GM21381 (cell line): ENCODE measurements at regions not wholly inside any gene's neighbourhood (a gene's known extent, or its start where the extent isn't known, plus 50 kb on each side); places are given as distances from the start of the nearest gene placed in this dataset.

ENCODE experiments used
- ATAC-seq: cut with Tn5 transposase; IDR thresholded peaks from one replicate; pipeline ENCODE4 v1.9.1; 2021; ENCODE audit warnings: mild to moderate bottlenecking, moderate library complexity; ENCODE audit not compliant: unreplicated experiment

DNA sequence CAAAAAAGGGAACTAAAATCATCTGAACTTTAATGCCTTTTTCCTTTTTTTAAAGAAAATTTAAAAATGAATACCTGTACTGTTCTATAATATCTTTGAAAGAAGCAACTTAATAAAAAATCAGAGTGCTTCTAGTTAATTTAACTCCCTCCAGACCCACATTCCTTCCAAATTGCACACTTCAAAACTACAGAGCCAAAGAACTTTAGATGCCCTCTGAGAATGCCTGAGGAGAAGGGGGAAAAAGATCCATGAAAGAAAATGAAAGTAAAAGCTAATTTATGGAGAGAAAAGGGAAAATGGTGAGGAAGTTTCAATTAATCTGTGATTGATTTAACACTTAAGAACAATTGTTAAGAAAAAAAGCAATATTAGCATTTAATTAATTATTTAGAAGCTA, 1141.6 kb downstream of the IGSF11 start:
- no peak for ATAC-seq

DNA sequence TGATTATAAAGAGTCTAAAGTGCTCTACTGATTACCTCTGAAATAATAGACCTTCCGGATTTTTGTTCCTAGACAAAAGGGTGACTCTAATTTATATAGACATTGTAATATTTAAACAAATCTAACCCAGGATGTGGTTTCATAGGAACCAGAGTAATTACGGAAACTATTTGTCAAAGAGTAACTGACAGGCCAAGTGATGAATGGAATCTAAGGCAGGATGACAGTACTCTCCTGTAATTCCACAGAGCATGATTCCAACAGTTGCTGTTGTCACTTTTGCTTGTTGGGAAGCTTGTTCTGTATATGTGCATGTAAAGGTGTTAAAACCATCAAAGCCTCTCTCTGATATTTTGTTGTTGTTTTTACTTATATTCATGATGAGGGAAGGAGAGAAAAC, 1141.0 kb downstream of the IGSF11 start:
- ATAC-seq = no peak

DNA sequence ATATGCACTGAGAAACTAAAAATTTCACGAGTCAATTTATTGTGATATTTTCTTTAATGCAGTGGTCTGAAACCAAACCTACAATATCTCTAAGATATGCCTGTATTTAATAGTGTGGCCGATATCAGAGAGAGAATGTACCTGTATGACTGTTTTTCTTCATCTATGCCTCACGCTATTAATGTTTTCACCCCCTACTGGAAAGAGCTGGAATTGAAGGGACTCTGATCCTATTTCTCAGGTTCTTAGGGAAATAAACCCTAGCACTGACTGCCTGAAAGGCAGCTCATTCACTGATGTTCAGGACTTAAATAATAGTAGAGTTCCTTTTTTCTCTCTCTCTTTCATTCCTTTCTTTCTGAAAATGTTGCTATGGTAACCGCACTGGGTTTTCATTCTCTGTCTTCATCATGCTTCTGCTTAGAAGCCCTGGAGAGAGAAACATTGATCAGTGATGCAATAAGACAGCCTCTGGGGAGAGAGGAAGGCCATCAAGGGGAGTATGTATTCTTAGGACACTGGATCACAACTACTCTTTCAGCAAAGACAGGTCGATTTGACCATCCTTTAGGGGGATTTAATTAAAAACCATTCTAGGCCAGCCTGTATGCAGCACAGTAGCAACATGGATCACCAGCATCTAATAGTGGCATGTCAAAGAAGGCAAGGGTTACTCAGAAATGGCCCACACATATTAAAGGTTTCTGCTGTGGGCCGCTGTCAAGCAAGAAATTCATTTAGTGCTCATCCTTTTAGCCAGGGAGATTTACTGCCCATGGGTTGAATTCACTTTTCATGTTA, 1135.7 kb downstream of the IGSF11 start:
- ATAC-seq = no peak

GRCh38 chr3:117903226-117903625, 1131.4 kb downstream of the IGSF11 start:
- ATAC-seq = no peak

DNA sequence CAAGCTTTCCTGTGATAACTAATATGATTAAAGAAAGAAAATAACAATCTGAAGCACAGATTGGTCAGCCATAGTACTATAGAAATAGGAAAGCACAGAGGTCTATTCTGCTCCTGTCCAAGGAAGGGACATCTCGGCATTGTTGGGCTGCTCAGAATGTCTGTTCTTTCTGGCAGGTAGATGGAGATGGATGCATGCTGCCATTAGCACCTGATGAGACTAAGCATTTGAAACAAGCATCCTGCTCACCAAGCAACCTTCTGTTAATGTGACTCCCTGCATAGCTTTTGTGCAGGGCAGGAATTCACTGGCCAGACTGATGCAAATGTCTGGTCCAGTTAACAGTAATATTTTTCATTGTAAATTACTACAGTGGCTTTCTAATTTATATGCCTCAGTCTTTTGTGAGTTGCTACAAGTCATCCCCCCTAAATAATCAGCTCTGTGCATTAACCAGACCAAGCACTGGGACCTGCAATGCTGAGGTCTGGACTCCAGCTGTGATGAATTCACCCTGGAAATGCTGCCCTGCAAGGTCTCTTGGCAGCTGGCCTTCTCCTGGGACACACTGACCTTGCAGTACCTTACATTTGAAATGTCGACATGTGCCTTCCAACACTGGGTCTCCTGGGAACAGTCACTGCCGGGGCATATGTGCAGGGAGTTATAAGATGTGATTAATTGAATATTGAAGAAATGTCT, 1123.7 kb downstream of the IGSF11 start:
- no peak for ATAC-seq

- ATAC-seq = no peak
Measured at GRCh38 chr3:117912352-117912751, 1122.3 kb downstream of the IGSF11 start.

DNA sequence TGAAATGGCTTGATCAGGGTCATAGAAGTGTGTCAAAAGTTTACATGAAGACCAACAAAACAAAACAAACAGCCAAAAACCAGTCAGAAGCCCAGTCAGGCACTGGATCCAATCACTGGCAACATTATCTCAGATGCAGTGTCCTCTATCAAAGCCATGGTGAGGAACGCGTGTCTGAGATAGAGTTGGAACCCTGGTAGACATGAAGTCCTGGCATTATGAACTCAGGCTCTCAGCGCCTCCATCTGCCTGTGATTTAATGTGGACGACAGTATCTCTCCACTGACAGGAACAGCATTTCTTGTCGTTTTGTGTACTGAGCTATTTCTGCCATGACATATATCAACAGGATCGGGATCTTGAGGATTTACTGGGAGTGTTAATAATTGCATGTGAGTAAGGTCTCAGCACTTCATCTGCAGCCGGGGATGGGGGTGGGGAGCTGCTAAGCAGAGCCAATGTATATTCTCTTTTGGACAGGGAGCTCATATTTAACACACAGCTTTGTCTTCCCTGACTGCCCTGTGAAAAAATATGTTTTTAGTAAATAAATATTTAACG, 1120.0 kb downstream of the IGSF11 start:
- ATAC-seq = no peak

GRCh38 chr3:117916839-117917238, 1117.8 kb downstream of the IGSF11 start:
- ATAC-seq = no peak

DNA sequence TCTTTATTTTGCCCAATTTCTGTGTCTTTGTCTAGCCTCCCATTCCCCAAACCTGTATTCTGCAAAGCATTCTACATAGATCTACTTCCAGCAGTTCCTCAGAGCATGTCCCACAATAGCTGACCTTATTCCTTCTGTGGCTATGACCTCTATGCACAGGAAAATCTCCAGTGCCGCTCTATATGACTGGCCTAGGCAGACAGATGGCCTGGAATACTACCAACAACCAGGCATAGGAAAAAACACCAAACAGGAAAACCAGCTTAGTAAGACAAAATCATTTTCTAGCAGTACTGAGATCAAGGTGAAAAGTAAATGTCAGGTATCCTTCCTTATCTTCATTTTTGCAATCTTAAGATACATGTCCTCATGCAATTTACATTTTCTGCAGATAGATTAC, 1115.0 kb downstream of the IGSF11 start:
- ATAC-seq = no peak

- ATAC-seq = no peak
Measured at GRCh38 chr3:117920253-117920898, 1114.3 kb downstream of the IGSF11 start.

DNA sequence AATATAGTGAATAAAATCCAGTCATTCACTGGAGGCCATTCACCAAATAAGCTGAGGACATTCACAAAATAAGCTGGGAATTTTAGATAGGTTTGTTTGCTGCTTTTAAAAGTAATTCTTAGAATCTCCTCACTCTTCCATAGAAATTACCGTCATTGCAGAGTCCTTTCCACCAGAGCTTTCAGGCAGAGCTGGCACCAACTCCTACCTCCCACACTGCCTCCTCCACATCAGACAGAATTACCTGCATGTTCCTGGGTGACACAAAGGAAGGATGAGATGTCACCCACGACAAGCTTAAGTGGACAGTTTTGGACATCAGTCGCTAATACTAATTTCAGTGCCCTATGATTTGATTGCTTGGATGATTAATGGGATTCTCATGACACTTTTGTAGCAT, 1113.2 kb downstream of the IGSF11 start:
- ATAC-seq = no peak

DNA sequence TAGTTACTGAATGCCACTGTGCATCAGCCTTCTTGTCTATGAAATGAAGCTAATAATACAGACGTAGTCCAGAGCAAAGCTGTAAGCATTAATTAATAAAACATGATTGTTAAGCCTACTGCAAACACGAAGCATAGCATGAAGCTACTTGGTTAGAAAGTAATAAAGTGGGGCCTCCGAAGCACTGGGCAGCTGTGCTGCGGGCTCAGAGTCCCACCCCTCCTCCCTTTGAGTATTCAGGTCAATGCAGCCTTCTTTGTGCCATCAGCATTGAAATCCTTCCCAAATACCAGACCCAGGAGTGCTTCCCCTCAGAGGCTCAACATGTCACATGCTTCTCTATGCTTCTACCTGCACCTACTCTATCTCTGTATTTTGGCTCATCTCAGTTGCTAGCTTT, 1112.6 kb downstream of the IGSF11 start:
- no peak for ATAC-seq

- no peak for ATAC-seq
Measured at GRCh38 chr3:117926819-117927218, 1107.8 kb downstream of the IGSF11 start.

DNA sequence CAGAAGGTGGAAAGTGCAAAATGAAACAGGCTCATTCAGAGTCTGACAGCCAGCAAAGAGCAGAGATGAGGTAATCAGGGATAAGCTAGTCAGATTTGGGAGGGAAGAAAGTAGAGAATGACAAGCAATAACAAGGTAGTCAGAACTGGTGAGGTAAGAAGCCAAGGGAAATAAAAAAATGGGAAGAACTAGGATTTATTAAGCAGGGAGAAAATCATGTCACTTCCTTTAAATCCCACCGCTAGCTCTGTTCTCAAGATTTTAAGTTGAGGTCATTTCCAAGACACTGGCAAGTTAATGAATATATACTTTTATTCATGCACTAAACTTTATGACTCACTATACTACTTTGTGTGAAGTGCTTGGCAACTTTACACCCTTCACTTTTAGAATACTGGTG, 1106.8 kb downstream of the IGSF11 start:
- ATAC-seq = no peak

DNA sequence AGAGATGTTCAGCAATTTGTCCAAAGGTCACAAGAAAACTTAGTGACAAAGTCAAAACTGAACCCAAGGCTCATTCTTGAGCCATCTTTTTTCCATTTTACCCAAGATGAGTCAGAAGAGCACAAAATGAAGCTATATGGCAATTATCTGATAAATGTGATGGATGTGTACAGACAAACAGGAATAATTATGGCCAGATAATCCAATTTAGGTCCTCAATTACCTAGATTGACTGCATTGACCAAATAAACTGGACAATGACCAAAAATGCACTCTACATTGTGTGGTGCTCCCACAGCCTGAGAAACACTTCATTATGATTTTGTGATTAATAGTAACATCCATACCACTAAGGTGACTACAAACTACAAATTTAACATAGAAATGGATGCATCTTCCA, 1105.8 kb downstream of the IGSF11 start:
- ATAC-seq = no peak

DNA sequence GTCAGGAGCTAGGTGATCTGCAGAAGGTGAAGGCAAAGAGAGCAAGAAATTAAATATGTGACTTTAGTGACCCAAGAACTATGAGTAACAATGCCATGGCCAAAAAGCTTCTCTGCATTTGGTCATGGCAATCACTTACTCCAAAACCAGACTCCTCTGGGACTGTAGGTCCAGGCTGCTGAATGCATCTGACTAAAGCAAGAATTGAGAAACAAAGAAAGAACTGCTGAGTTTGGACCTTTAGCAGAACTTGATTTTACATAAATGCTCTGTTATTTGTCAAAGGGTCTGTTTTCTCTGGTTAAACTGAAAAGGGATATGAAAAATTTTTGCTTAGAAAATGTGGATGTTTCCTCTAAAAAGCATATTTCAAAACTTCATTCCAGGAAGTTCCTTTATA, 1102.2 kb downstream of the IGSF11 start:
- no peak for ATAC-seq

DNA sequence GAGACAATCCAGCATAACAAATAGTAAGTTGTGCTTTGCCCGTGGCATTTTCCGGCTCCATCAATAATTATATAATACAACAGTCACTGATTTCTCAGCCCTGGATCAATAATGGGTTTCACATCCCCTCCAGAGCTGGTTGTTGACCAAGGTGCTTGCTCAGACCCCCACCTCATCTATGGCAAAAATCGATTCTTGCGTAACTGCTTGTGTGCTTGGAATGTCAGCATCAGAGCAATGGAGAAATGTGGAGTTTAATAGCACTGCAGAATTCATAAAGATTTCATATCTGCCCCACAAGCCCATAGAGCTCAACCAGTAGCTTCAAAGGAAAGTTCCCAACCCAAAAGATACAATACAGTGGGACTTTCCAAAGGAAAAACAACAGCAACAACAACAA, 1098.5 kb downstream of the IGSF11 start:
- no peak for ATAC-seq

DNA sequence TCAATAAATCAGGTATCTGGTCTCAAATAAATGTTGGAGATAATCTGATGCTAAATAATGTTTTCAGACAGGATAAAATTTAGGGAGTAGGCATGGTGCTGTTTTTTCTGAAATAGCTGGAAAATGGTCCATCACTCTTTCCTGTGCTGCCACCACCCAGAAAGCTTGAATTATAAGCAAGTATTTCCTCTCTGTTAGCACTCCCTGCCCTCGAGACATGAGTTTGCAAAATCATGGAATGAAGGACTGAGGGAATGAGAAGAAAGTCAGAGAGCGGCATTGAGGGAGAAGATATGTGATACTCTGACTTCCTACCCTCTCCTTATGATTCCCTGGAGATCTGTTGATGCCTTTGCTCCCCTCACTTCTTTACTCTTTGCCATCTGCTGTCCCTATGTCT, 1095.7 kb downstream of the IGSF11 start:
- no peak for ATAC-seq

GRCh38 chr3:117939425-117940027, 1095.1 kb downstream of the IGSF11 start:
- ATAC-seq = no peak

- ATAC-seq = no peak
Measured at GRCh38 chr3:117941015-117941414, 1093.6 kb downstream of the IGSF11 start.

DNA sequence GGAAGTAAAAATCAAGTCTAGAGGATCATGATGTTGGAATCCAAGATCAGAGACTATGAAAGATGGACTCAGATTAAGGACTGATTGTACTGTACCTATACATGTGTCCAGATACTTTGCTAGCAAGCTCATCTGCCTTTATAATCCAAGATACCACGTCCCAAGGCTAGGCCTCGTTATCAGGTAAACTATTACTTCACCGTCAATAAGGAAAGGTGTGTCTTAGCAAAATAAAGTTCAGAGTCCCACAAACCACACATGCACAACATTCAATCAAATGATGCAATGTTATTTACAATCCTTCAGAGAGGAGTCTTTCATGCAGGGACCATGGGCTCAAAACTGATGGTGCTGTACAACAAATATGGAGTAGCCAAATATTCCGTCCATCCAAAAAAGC, 1092.9 kb downstream of the IGSF11 start:
- no peak for ATAC-seq
